ENCODE measurements at regions not wholly inside any gene's neighbourhood (a gene's known extent, or its start where the extent isn't known, plus 50 kb on each side); places are given as distances from the start of the nearest gene placed in this dataset.
"Not testable (repeated sequence)": the region's sequence is repeated elsewhere in the genome, so short reads cannot be mapped to it uniquely, and the experiment has no call there.

- peak; percentile 8 for DNase-seq (ENCODE audit: low read depth)
Measured at GRCh38 chr5:42894057-42894456, 82.4 kb upstream of the SELENOP start.

GRCh38 chr5:42889311-42889933 lies 77.7 kb upstream of the SELENOP start:
- DNase-seq (ENCODE audit: low read depth), result peak; percentile 74

GRCh38 chr5:42888771-42889170 lies 77.1 kb upstream of the SELENOP start:
- DNase-seq (ENCODE audit: low read depth), result no peak

GRCh38 chr5:42887575-42887974 lies 75.9 kb upstream of the SELENOP start:
- DNase-seq (ENCODE audit: low read depth), result peak; percentile 71

- DNase-seq (ENCODE audit: low read depth), result no peak
Measured at GRCh38 chr5:42887097-42887496, 75.4 kb upstream of the SELENOP start.

GRCh38 chr5:42886635-42887034 lies 74.9 kb upstream of the SELENOP start:
- DNase-seq (ENCODE audit: low read depth), result peak; percentile 11

- no peak for DNase-seq (ENCODE audit: low read depth)
Measured at GRCh38 chr5:42884326-42884725, 72.6 kb upstream of the SELENOP start.

GRCh38 chr5:42881416-42882117 lies 69.9 kb upstream of the SELENOP start:
- no peak for DNase-seq (ENCODE audit: low read depth)

GRCh38 chr5:42880496-42881150 lies 68.9 kb upstream of the SELENOP start:
- peak; percentile 9 for DNase-seq (ENCODE audit: low read depth)

GRCh38 chr5:42879291-42879690 lies 67.6 kb upstream of the SELENOP start:
- DNase-seq (ENCODE audit: low read depth), result no peak

GRCh38 chr5:42878550-42878949 lies 66.9 kb upstream of the SELENOP start:
- no peak for DNase-seq (ENCODE audit: low read depth)

GRCh38 chr5:42878041-42878440 lies 66.3 kb upstream of the SELENOP start:
- DNase-seq (ENCODE audit: low read depth), result no peak

- no peak for DNase-seq (ENCODE audit: low read depth)
Measured at GRCh38 chr5:42877431-42877830, 65.7 kb upstream of the SELENOP start.

- peak; percentile 59 for DNase-seq (ENCODE audit: low read depth)
Measured at GRCh38 chr5:42876375-42876844, 64.7 kb upstream of the SELENOP start.

GRCh38 chr5:42875785-42876374 lies 64.2 kb upstream of the SELENOP start:
- no peak for DNase-seq (ENCODE audit: low read depth)

- DNase-seq (ENCODE audit: low read depth), result no peak
Measured at GRCh38 chr5:42875211-42875610, 63.5 kb upstream of the SELENOP start.

- DNase-seq (ENCODE audit: low read depth), result no peak
Measured at GRCh38 chr5:42874621-42875198, 63.0 kb upstream of the SELENOP start.

GRCh38 chr5:42872865-42873264 lies 61.2 kb upstream of the SELENOP start:
- no peak for DNase-seq (ENCODE audit: low read depth)

- peak; percentile 72 for DNase-seq (ENCODE audit: low read depth)
Measured at GRCh38 chr5:42870882-42871418, 59.3 kb upstream of the SELENOP start.

- not testable (repeated sequence) for DNase-seq (ENCODE audit: low read depth)
Measured at GRCh38 chr5:42868417-42868816, 56.7 kb upstream of the SELENOP start.

- DNase-seq (ENCODE audit: low read depth), result not testable (repeated sequence)
Measured at GRCh38 chr5:42864749-42865148, 53.1 kb upstream of the SELENOP start.
